Astrocyte of the cerebellum (primary cell): ENCODE measurements at regions not wholly inside any gene's neighbourhood (a gene's known extent, or its start where the extent isn't known, plus 50 kb on each side); places are given as distances from the start of the nearest gene placed in this dataset.

Source experiments
- DNase-seq: peaks from one replicate; pipeline ENCODE4 v3.0.0-alpha.2; 2011; ENCODE audit warnings: low read depth
- H3K4me3 ChIP-seq: 2 replicates; pipeline ENCODE4 v1.5.1; 2011; ENCODE audit warnings: mild to moderate bottlenecking, low read depth, low read length, moderate library complexity
- CTCF ChIP-seq: IDR thresholded peaks from 2 replicates; pipeline ENCODE4 v1.5.1; 2012; ENCODE audit warnings: low read length, low read depth, moderate library complexity, mild to moderate bottlenecking; ENCODE audit errors: missing control alignments
- in situ Hi-C: cut with HindIII; loops from 2 replicates; pipeline ENCODE4 v1.10.0; 2017; ENCODE audit warnings: low sequenced_read_pairs

- no peak overlapping the region for H3K4me3 ChIP-seq
- DNase-seq, result peak; percentile 19
- TF ChIP-seq CTCF, result no peak
- in situ Hi-C loops, result loop anchor here (5.0 kb wide), 2 partner anchors 66 to 361 kb away; no protein-coding TSS in a partner anchor
Observed at GRCh38 chr15:39195961-39196486, 384.9 kb upstream of the THBS1 start.

- no peak for DNase-seq
- in situ Hi-C loops, result loop anchor here (5.0 kb wide), 2 partner anchors 64 to 359 kb away; no protein-coding TSS in a partner anchor
- no peak for TF ChIP-seq CTCF
- no peak overlapping the region for H3K4me3 ChIP-seq
Observed at GRCh38 chr15:39198044-39199000, 382.6 kb upstream of the THBS1 start.

GRCh38 chr15:39199076-39199475, 381.8 kb upstream of the THBS1 start:
- TF ChIP-seq CTCF, result no peak

GRCh38 chr15:39200586-39200985, 380.3 kb upstream of the THBS1 start:
- in situ Hi-C loops, result loop anchor here (5.0 kb wide), 1 partner anchor 68 kb away; no protein-coding TSS in a partner anchor
- DNase-seq, result no peak
- no peak for TF ChIP-seq CTCF
- H3K4me3 ChIP-seq, result no peak overlapping the region

More at GRCh38 chr15:39199076-39199475, 381.8 kb upstream of the THBS1 start:
- no peak for DNase-seq
- H3K4me3 ChIP-seq, result no peak overlapping the region
- in situ Hi-C loops, result loop anchor here (5.0 kb wide), 2 partner anchors 63 to 358 kb away; no protein-coding TSS in a partner anchor

GRCh38 chr15:39202641-39203040, 378.2 kb upstream of the THBS1 start:
- no peak overlapping the region for H3K4me3 ChIP-seq
- no peak for DNase-seq
- in situ Hi-C loops, result loop anchor here (5.0 kb wide), 1 partner anchor 70 kb away; no protein-coding TSS in a partner anchor
- no peak for TF ChIP-seq CTCF

GRCh38 chr15:39204031-39204430, 376.8 kb upstream of the THBS1 start:
- no peak for DNase-seq
- TF ChIP-seq CTCF, result no peak
- H3K4me3 ChIP-seq, result no peak overlapping the region
- in situ Hi-C loops, result loop anchor here (5.0 kb wide), 1 partner anchor 72 kb away; no protein-coding TSS in a partner anchor
